ENCODE measurements at regions not wholly inside any gene's neighbourhood (a gene's known extent, or its start where the extent isn't known, plus 50 kb on each side); places are given as distances from the start of the nearest gene placed in this dataset.

GRCh38 chr4:32988165-32988811 lies 2268.1 kb downstream of the PCDH7 start:
- Histone ChIP-seq H4K20me1 (ENCODE audit: insufficient read depth) (no peaks in the 10 kb centered on the region), H3K36me3 (ENCODE audit: low read depth) (no peaks in the 10 kb centered on the region), H3K27ac (no peak overlapping the region), H3K4me3 (no peak overlapping the region), H3K4me1 (ENCODE audit: insufficient read depth) (peaks cover 23% of the 10 kb centered on the region), H3K27me3 (replicated peaks; ENCODE audit: insufficient read depth) (no peaks in the 10 kb centered on the region), H3K79me2 (ENCODE audit: insufficient read depth) (no peaks in the 10 kb centered on the region), H3K4me2 (ENCODE audit: unreplicated experiment) (no peak overlapping the region), H2AFZ (no peak overlapping the region), H3K9ac (no peak overlapping the region), H3K9me2 (ENCODE audit: insufficient read depth) (no peaks in the 10 kb centered on the region; the same call in 1 of the 2 replicates), H3F3A (ENCODE audit: insufficient read depth) (peaks cover 6% of the 10 kb centered on the region; the same call in 1 of the 2 replicates), H3K9me3 (ENCODE audit: low read depth) (no peaks in the 10 kb centered on the region)
- in situ Hi-C loops (cut with MboI) = no loop called here
- DNase-seq = no peak
- TF ChIP-seq EZH2 (IDR thresholded peaks at IDR 0.05; ENCODE audit: insufficient read depth, poor library complexity, severe bottlenecking) = no peak
- no peak for TF ChIP-seq EZH2phosphoT487 (IDR thresholded peaks at IDR 0.05; ENCODE audit: insufficient read depth, low read depth)
- 1 to 3% methylated on average over 2 of the region's 2 CpGs for WGBS, 2 experiments (ENCODE audit: low coverage in 1 of 2, low lambda C conversion rate in 2 of 2, missing lambda C conversion rate in 2 of 2)

DNA sequence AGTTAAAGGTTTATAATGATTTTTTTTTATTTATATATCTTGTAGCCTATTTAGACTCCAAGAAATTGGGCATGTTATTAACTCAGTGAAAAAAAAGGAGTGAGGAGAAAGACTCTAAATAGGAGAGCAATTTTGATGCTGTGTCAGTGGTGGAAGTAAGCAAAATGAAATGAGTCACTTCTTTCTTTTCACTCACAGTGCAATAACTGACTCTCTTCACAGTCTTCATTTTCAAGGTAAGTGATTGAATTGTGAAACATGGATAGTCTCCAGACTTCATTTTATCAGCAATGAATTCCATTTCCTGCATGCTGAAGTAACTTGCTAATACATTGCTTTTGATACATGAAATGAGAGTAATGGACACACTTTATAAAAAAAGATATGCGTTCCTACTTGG lies 2271.5 kb downstream of the PCDH7 start:
- TF ChIP-seq EZH2 (IDR thresholded peaks at IDR 0.05; ENCODE audit: insufficient read depth, poor library complexity, severe bottlenecking) (no peak), EZH2phosphoT487 (IDR thresholded peaks at IDR 0.05; ENCODE audit: insufficient read depth, low read depth) (no peak)
- H3K4me1 ChIP-seq (ENCODE audit: insufficient read depth) = 0 out of 2 replicates have a peak, but pooled peaks cover 2% of the 10 kb centered on the region
- H3K79me2 ChIP-seq (ENCODE audit: insufficient read depth) = no peaks in the 10 kb centered on the region
- no peak overlapping the region for H3K4me3 ChIP-seq
- no peak overlapping the region for H3K9ac ChIP-seq
- H4K20me1 ChIP-seq (ENCODE audit: insufficient read depth) = no peaks in the 10 kb centered on the region
- WGBS, 2 experiments (ENCODE audit: low coverage in 1 of 2, low lambda C conversion rate in 2 of 2, missing lambda C conversion rate in 2 of 2) = 95% methylated on average over 1 of the region's 1 CpG
- no peak overlapping the region for H3K27ac ChIP-seq
- H3K9me2 ChIP-seq (ENCODE audit: insufficient read depth) = no peaks in the 10 kb centered on the region; the same call in 1 of the 2 replicates
- no peaks in the 10 kb centered on the region for H3K36me3 ChIP-seq (ENCODE audit: low read depth)
- no peak overlapping the region for H2AFZ ChIP-seq
- no peak for DNase-seq
- in situ Hi-C loops (cut with MboI) = no loop called here
- no peak overlapping the region for H3K4me2 ChIP-seq (ENCODE audit: unreplicated experiment)
- no peaks in the 10 kb centered on the region for H3K9me3 ChIP-seq (ENCODE audit: low read depth)
- no peaks in the 10 kb centered on the region for H3F3A ChIP-seq (ENCODE audit: insufficient read depth)
- H3K27me3 ChIP-seq (replicated peaks; ENCODE audit: insufficient read depth) = no peaks in the 10 kb centered on the region

DNA sequence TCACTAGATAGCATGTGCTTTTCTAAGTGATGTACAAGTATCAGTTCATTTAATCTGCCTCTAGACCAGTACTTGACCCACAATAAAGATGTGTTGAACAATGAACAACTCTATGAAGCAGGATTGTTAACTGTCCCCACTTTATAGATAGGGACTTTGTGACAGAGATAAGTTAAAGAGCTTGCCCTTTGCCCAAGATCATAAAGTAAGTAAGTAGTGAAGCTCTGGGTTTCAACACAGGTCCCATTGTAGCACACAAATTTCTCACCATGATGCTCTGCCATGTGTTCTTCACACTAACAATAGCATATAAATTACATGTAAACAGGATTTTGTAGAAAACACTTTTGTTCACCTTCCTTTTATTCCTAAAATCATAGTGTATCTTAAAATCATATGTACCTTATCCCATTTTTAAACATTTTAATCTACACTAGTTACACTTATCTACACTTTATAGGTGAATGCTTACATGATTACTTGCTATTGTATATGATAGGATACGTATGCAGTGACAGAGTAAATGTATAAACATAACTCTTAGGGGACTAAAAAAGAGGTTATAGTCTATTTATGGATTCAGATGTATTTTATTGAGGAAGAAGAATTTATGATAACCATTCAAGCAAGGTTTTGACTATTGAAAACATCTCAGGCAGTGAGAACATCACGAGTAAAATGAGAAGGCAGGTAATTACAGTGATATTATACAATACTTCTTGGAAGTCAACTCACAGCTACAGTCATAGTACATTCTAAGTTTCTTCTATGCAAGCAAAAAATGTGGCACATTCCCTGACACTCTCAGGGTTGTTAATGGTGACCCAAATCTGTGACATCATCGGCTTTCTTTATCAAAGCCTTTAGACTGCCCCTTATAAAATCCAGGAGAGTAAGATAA lies 2275.1 kb downstream of the PCDH7 start:
- no peaks in the 10 kb centered on the region for H3K36me3 ChIP-seq (ENCODE audit: low read depth)
- no peak overlapping the region for H3K4me2 ChIP-seq (ENCODE audit: unreplicated experiment)
- H3K27ac ChIP-seq = no peak overlapping the region
- H3K27me3 ChIP-seq (replicated peaks; ENCODE audit: insufficient read depth) = no peaks in the 10 kb centered on the region
- no peaks in the 10 kb centered on the region for H3K9me3 ChIP-seq (ENCODE audit: low read depth)
- no peaks in the 10 kb centered on the region for H3K79me2 ChIP-seq (ENCODE audit: insufficient read depth)
- in situ Hi-C loops (cut with MboI) = no loop called here
- H3F3A ChIP-seq (ENCODE audit: insufficient read depth) = no peaks in the 10 kb centered on the region
- H3K4me1 ChIP-seq (ENCODE audit: insufficient read depth) = no peaks in the 10 kb centered on the region
- no peaks in the 10 kb centered on the region for H4K20me1 ChIP-seq (ENCODE audit: insufficient read depth)
- H2AFZ ChIP-seq = no peak overlapping the region
- no peak overlapping the region for H3K9ac ChIP-seq
- H3K4me3 ChIP-seq = no peak overlapping the region
- H3K9me2 ChIP-seq (ENCODE audit: insufficient read depth) = no peaks in the 10 kb centered on the region; the same call in 1 of the 2 replicates
- WGBS, 2 experiments (ENCODE audit: low coverage in 1 of 2, low lambda C conversion rate in 2 of 2, missing lambda C conversion rate in 2 of 2) = 25 to 28% methylated on average over 3 of the region's 3 CpGs
- no peak for DNase-seq
- TF ChIP-seq EZH2phosphoT487 (IDR thresholded peaks at IDR 0.05; ENCODE audit: insufficient read depth, low read depth) (no peak), EZH2 (IDR thresholded peaks at IDR 0.05; ENCODE audit: insufficient read depth, poor library complexity, severe bottlenecking) (no peak)

DNA sequence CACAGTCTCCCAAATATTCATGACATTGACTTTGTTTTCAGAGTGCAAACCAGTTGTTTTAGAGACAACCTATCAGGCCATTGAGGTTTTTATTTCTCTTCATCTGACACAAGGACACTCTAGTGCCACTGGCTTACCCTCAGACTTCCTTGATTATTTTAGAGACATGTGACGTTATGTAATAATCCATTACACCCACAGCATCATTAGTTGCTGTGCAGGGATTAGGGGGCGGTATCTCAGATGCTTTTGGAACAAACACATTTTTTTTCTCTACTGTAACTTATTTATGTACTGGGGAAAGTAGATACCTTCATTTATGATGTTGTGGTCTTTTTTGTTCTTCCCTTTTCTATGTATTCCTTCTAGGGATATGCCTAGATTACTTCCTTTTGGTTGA lies 2293.1 kb downstream of the PCDH7 start:
- Histone ChIP-seq H3K36me3 (ENCODE audit: low read depth) (no peaks in the 10 kb centered on the region), H4K20me1 (ENCODE audit: insufficient read depth) (no peaks in the 10 kb centered on the region), H3K27ac (no peak overlapping the region), H3K79me2 (ENCODE audit: insufficient read depth) (no peaks in the 10 kb centered on the region), H2AFZ (no peak overlapping the region), H3K9ac (no peak overlapping the region), H3K9me2 (ENCODE audit: insufficient read depth) (no peaks in the 10 kb centered on the region), H3K4me3 (no peak overlapping the region), H3F3A (ENCODE audit: insufficient read depth) (no peaks in the 10 kb centered on the region), H3K4me2 (ENCODE audit: unreplicated experiment) (no peak overlapping the region), H3K9me3 (ENCODE audit: low read depth) (no peaks in the 10 kb centered on the region), H3K4me1 (ENCODE audit: insufficient read depth) (no peaks in the 10 kb centered on the region), H3K27me3 (replicated peaks; ENCODE audit: insufficient read depth) (no peaks in the 10 kb centered on the region)
- in situ Hi-C loops (cut with MboI) = no loop called here
- 21 to 22% methylated on average over 2 of the region's 2 CpGs for WGBS, 2 experiments (ENCODE audit: low coverage in 1 of 2, low lambda C conversion rate in 2 of 2, missing lambda C conversion rate in 2 of 2)
- DNase-seq = peak; percentile 2
- TF ChIP-seq EZH2phosphoT487 (IDR thresholded peaks at IDR 0.05; ENCODE audit: insufficient read depth, low read depth) (no peak), EZH2 (IDR thresholded peaks at IDR 0.05; ENCODE audit: insufficient read depth, poor library complexity, severe bottlenecking) (no peak)
